PC-3 (cell line): ENCODE measurements at regions not wholly inside any gene's neighbourhood (a gene's known extent, or its start where the extent isn't known, plus 50 kb on each side); places are given as distances from the start of the nearest gene placed in this dataset.

Experiments
- ATAC-seq: fragments of 200-7000 bp; cut with Tn5 transposase; 2 replicates; pipeline ENCODE4 v1.9.1; 2020; ENCODE audit warnings: mild to moderate bottlenecking, moderate library complexity
- BruUV-seq: library from RNA; stranded (reverse); fragments of 400-500 nt; replicated peaks from 2 replicates; lab custom pipeline; 2021; lab: Mats Ljungman, UMichigan
- CTCF ChIA-PET: fragments of 300-600 bp; sonication (Branson Sonifier 250); formaldehyde crosslinking; loops from one replicate; lab custom pipeline; 2022; ENCODE audit warnings: antibody characterized with exemption; lab: Charles Lee
- POLR2A ChIA-PET: fragments of 300-600 bp; sonication (Branson Sonifier 250); formaldehyde crosslinking; loops from one replicate; lab custom pipeline; 2022; ENCODE audit warnings: antibody characterized with exemption; ENCODE audit not compliant: unreplicated experiment; lab: Charles Lee
- DNase-seq: peaks from one replicate; pipeline ENCODE4 v3.0.0-alpha.2; 2015
- H2AFZ ChIP-seq: fragments of 300-600 bp; sonication (generic); 2 replicates; pipeline ENCODE4 v1.6.0; 2016; ENCODE audit warnings: antibody characterized with exemption, low read length
- H3F3A ChIP-seq: fragments of 300-600 bp; sonication (generic); one replicate; pipeline ENCODE4 v1.6.0; 2017; ENCODE audit warnings: antibody characterized with exemption, low read length, control low read depth, mild to moderate bottlenecking; ENCODE audit not compliant: unreplicated experiment
- H3K27ac ChIP-seq: fragments of 300-600 bp; sonication (generic); 2 replicates; pipeline ENCODE4 v1.5.1; 2016; ENCODE audit warnings: mild to moderate bottlenecking, low read length
- H3K27me3 ChIP-seq: fragments of 300-600 bp; sonication (generic); 2 replicates; pipeline ENCODE4 v1.6.1; 2016; ENCODE audit warnings: low read length, mixed read lengths
- H3K36me3 ChIP-seq: fragments of 300-600 bp; sonication (generic); 2 replicates; pipeline ENCODE4 v1.6.1; 2016; ENCODE audit warnings: low read depth, mixed run types, low read length, mixed read lengths
- H3K4me1 ChIP-seq: fragments of 300-600 bp; sonication (generic); 2 replicates; pipeline ENCODE4 v1.5.1; 2016; ENCODE audit warnings: low read length; ENCODE audit not compliant: insufficient read depth
- H3K4me2 ChIP-seq: fragments of 300-600 bp; sonication (generic); 2 replicates; pipeline ENCODE4 v1.6.0; 2016; ENCODE audit warnings: low read length
- H3K4me3 ChIP-seq: fragments of 300-600 bp; sonication (generic); 2 replicates; pipeline ENCODE4 v1.5.1; 2016; ENCODE audit warnings: mild to moderate bottlenecking, low read length, mixed read lengths
- H3K79me2 ChIP-seq: fragments of 300-600 bp; sonication (generic); 2 replicates; pipeline ENCODE4 v1.6.1; 2017; ENCODE audit warnings: low read length, mixed read lengths
- H3K9ac ChIP-seq: fragments of 300-600 bp; sonication (generic); 2 replicates; pipeline ENCODE4 v1.6.0; 2016; ENCODE audit warnings: mild to moderate bottlenecking, low read length
- H3K9me2 ChIP-seq: fragments of 300-600 bp; sonication (generic); replicated peaks from 2 replicates; pipeline ENCODE4 v1.6.1; 2016; ENCODE audit warnings: mixed run types, low read length, mixed read lengths
- H3K9me3 ChIP-seq: fragments of 300-600 bp; sonication (generic); 2 replicates; pipeline ENCODE4 v1.6.1; 2016; ENCODE audit warnings: low read length, mixed read lengths
- H4K20me1 ChIP-seq: fragments of 300-600 bp; sonication (generic); 2 replicates; pipeline ENCODE4 v1.6.1; 2016; ENCODE audit warnings: low read length, mixed read lengths
- CTCF ChIP-seq: fragments of 300-600 bp; sonication (generic); conservative IDR thresholded peaks from 2 replicates; pipeline ENCODE4 v1.5.1; 2017; ENCODE audit warnings: antibody characterized with exemption, low read depth, mild to moderate bottlenecking, low read length
- EZH2 ChIP-seq: fragments of 300-600 bp; sonication (generic); IDR thresholded peaks from one replicate; pipeline ENCODE4 v1.6.1; 2017; ENCODE audit warnings: antibody characterized with exemption, mild to moderate bottlenecking, low read length; ENCODE audit not compliant: unreplicated experiment
- EZH2phosphoT487 ChIP-seq: fragments of 300-600 bp; sonication (generic); IDR thresholded peaks from 2 replicates; pipeline ENCODE4 v1.6.1; 2018; ENCODE audit warnings: mild to moderate bottlenecking, antibody characterized with exemption, low read length, borderline replicate concordance
- intact Hi-C: fragments of 100-400 bp; cut with micrococcal nuclease; formaldehyde crosslinking; loops from 2 replicates; pipeline ENCODE4 v1.9.0; 2023

GRCh38 chr12:67519484-67520433, 128.8 kb upstream of the DYRK2 start:
- no peak for ATAC-seq
- Histone ChIP-seq H3K9me3 (no peaks in the 10 kb centered on the region), H3K27me3 (no peaks in the 10 kb centered on the region), H3K4me3 (no peak overlapping the region), H3K79me2 (no peaks in the 10 kb centered on the region), H4K20me1 (no peaks in the 10 kb centered on the region), H3K4me2 (no peak overlapping the region), H2AFZ (no peak overlapping the region), H3K4me1 (peaks cover 23% of the 10 kb centered on the region), H3K36me3 (no peaks in the 10 kb centered on the region), H3K9ac (no peak overlapping the region), H3K9me2 (no peaks in the 10 kb centered on the region), H3K27ac (no peak overlapping the region), H3F3A (no peaks in the 10 kb centered on the region)
- no peak for DNase-seq
- intact Hi-C loops = no loop called here
- BruUV-seq = no TSS peak
- TF ChIP-seq EZH2phosphoT487 (no peak), EZH2 (no peak), CTCF (no peak)
- ChIA-PET POLR2A (no interaction called here), CTCF (no interaction called here)

- TF ChIP-seq CTCF = no peak
- TF ChIP-seq EZH2phosphoT487 = no peak
- TF ChIP-seq EZH2 = no peak
- POLR2A ChIA-PET = no interaction called here
These were observed 127.9 kb upstream of the DYRK2 start for GRCh38 chr12:67520606-67521005.

GRCh38 chr12:67522222-67522621, 126.3 kb upstream of the DYRK2 start:
- Histone ChIP-seq H3K4me1 (peaks cover 5% of the 10 kb centered on the region), H3K4me3 (no peak overlapping the region), H3F3A (no peaks in the 10 kb centered on the region), H3K4me2 (no peak overlapping the region), H3K36me3 (no peaks in the 10 kb centered on the region), H3K9me3 (no peaks in the 10 kb centered on the region), H3K27me3 (no peaks in the 10 kb centered on the region), H4K20me1 (no peaks in the 10 kb centered on the region), H3K9me2 (no peaks in the 10 kb centered on the region), H3K9ac (no peak overlapping the region), H3K79me2 (no peaks in the 10 kb centered on the region), H2AFZ (0 out of 2 replicates have a peak overlapping the region, but pooled peaks have one; percentile 16), H3K27ac (no peak overlapping the region)
- DNase-seq (no peak), ATAC-seq (no peak)
- TF ChIP-seq CTCF (no peak), EZH2 (no peak), EZH2phosphoT487 (no peak)
- ChIA-PET CTCF (no interaction called here), POLR2A (interaction anchor here (0.6 kb wide), 1 partner anchor 100 kb away, joined by 3 read pairs; no protein-coding TSS in a partner anchor)
- intact Hi-C loops = no loop called here
- BruUV-seq = no TSS peak

More at GRCh38 chr12:67520606-67521005, 127.9 kb upstream of the DYRK2 start:
- Histone ChIP-seq H3K4me3 (no peak overlapping the region), H3K9me2 (no peaks in the 10 kb centered on the region), H3K9me3 (no peaks in the 10 kb centered on the region), H2AFZ (no peak overlapping the region), H3K4me2 (no peak overlapping the region), H3K4me1 (peaks cover 17% of the 10 kb centered on the region), H3K27ac (no peak overlapping the region), H3F3A (no peaks in the 10 kb centered on the region), H3K27me3 (no peaks in the 10 kb centered on the region), H4K20me1 (no peaks in the 10 kb centered on the region), H3K9ac (no peak overlapping the region), H3K36me3 (no peaks in the 10 kb centered on the region), H3K79me2 (no peaks in the 10 kb centered on the region)
- no TSS peak for BruUV-seq
- no peak for DNase-seq
- CTCF ChIA-PET = no interaction called here
- no peak for ATAC-seq
- intact Hi-C loops = no loop called here
